ENCODE measurements at regions not wholly inside any gene's neighbourhood (a gene's known extent, or its start where the extent isn't known, plus 50 kb on each side); places are given as distances from the start of the nearest gene placed in this dataset.

- H3K36me3 ChIP-seq (replicated peaks; ENCODE audit: insufficient read depth, low read length) = no peaks in the 10 kb centered on the region
- no peaks in the 10 kb centered on the region for H3F3A ChIP-seq (ENCODE audit: insufficient read depth, low read length)
- H3K4me1 ChIP-seq (ENCODE audit: low read length) = no peaks in the 10 kb centered on the region
- no peak overlapping the region for H3K9ac ChIP-seq (ENCODE audit: low read length)
- H3K27me3 ChIP-seq (replicated peaks; ENCODE audit: insufficient read depth, low read length) = no peaks in the 10 kb centered on the region; the same call in 1 of the 2 replicates
- no peak for DNase-seq
- TF ChIP-seq EZH2phosphoT487 (IDR thresholded peaks at IDR 0.05; ENCODE audit: low read length) (no peak), CTCF (IDR thresholded peaks at IDR 0.05; ENCODE audit: low read length) (no peak), EZH2 (optimal IDR thresholded peaks at IDR 0.05; ENCODE audit: low read depth, low read length) (no peak)
- H3K27ac ChIP-seq (ENCODE audit: low read length) = no peak overlapping the region
- no peaks in the 10 kb centered on the region for H3K9me2 ChIP-seq (replicated peaks; ENCODE audit: insufficient read depth, low read length)
- no peak overlapping the region for H3K4me3 ChIP-seq (ENCODE audit: low read length)
- no peak overlapping the region for H2AFZ ChIP-seq (ENCODE audit: low read length)
- H3K79me2 ChIP-seq (ENCODE audit: low read length) = no peaks in the 10 kb centered on the region
- H3K4me2 ChIP-seq (ENCODE audit: low read depth, low read length) = no peak overlapping the region
- H4K20me1 ChIP-seq (ENCODE audit: insufficient read depth, low read length) = no peaks in the 10 kb centered on the region
- no peaks in the 10 kb centered on the region for H3K9me3 ChIP-seq (replicated peaks; ENCODE audit: insufficient read depth, low read length)
These were observed 103.3 kb downstream of the TMEM114 start for GRCh38 chr16:8486985-8487384.

- no peak for TF ChIP-seq EZH2phosphoT487 (IDR thresholded peaks at IDR 0.05; ENCODE audit: low read length)
- TF ChIP-seq EZH2 (optimal IDR thresholded peaks at IDR 0.05; ENCODE audit: low read depth, low read length) = no peak
- Histone ChIP-seq H3K4me2 (ENCODE audit: low read depth, low read length) (no peak overlapping the region), H3K9me3 (replicated peaks; ENCODE audit: insufficient read depth, low read length) (no peaks in the 10 kb centered on the region), H3K9me2 (replicated peaks; ENCODE audit: insufficient read depth, low read length) (no peaks in the 10 kb centered on the region), H3K9ac (ENCODE audit: low read length) (no peak overlapping the region), H3K4me3 (ENCODE audit: low read length) (no peak overlapping the region), H3K79me2 (ENCODE audit: low read length) (no peaks in the 10 kb centered on the region), H4K20me1 (ENCODE audit: insufficient read depth, low read length) (no peaks in the 10 kb centered on the region), H3K36me3 (replicated peaks; ENCODE audit: insufficient read depth, low read length) (no peaks in the 10 kb centered on the region), H3F3A (ENCODE audit: insufficient read depth, low read length) (no peaks in the 10 kb centered on the region), H2AFZ (ENCODE audit: low read length) (no peak overlapping the region), H3K27me3 (replicated peaks; ENCODE audit: insufficient read depth, low read length) (no peaks in the 10 kb centered on the region; the same call in 1 of the 2 replicates), H3K27ac (ENCODE audit: low read length) (no peak overlapping the region), H3K4me1 (ENCODE audit: low read length) (no peaks in the 10 kb centered on the region)
- DNase-seq = no peak
These were observed 106.9 kb downstream of the TMEM114 start for GRCh38 chr16:8483396-8483795.

GRCh38 chr16:8481810-8482209, 108.5 kb downstream of the TMEM114 start:
- H2AFZ ChIP-seq (ENCODE audit: low read length) = no peak overlapping the region
- H3K9me3 ChIP-seq (replicated peaks; ENCODE audit: insufficient read depth, low read length) = no peaks in the 10 kb centered on the region
- H3K4me1 ChIP-seq (ENCODE audit: low read length) = no peaks in the 10 kb centered on the region
- H3K79me2 ChIP-seq (ENCODE audit: low read length) = no peaks in the 10 kb centered on the region
- H3K4me2 ChIP-seq (ENCODE audit: low read depth, low read length) = no peak overlapping the region
- no peak overlapping the region for H3K27ac ChIP-seq (ENCODE audit: low read length)
- no peaks in the 10 kb centered on the region for H3K27me3 ChIP-seq (replicated peaks; ENCODE audit: insufficient read depth, low read length)
- TF ChIP-seq EZH2phosphoT487 (IDR thresholded peaks at IDR 0.05; ENCODE audit: low read length) (no peak), CTCF (IDR thresholded peaks at IDR 0.05; ENCODE audit: low read length) (no peak), EZH2 (optimal IDR thresholded peaks at IDR 0.05; ENCODE audit: low read depth, low read length) (no peak)
- DNase-seq = no peak
- H3K9me2 ChIP-seq (replicated peaks; ENCODE audit: insufficient read depth, low read length) = no peaks in the 10 kb centered on the region
- no peaks in the 10 kb centered on the region for H3K36me3 ChIP-seq (replicated peaks; ENCODE audit: insufficient read depth, low read length)
- H3K4me3 ChIP-seq (ENCODE audit: low read length) = no peak overlapping the region
- no peak overlapping the region for H3K9ac ChIP-seq (ENCODE audit: low read length)
- H4K20me1 ChIP-seq (ENCODE audit: insufficient read depth, low read length) = no peaks in the 10 kb centered on the region
- no peaks in the 10 kb centered on the region for H3F3A ChIP-seq (ENCODE audit: insufficient read depth, low read length)

GRCh38 chr16:8476824-8477223, 113.5 kb downstream of the TMEM114 start:
- no peaks in the 10 kb centered on the region for H3K4me1 ChIP-seq (ENCODE audit: low read length)
- no peaks in the 10 kb centered on the region for H3K9me3 ChIP-seq (replicated peaks; ENCODE audit: insufficient read depth, low read length)
- no peaks in the 10 kb centered on the region for H3K27me3 ChIP-seq (replicated peaks; ENCODE audit: insufficient read depth, low read length)
- H3K9me2 ChIP-seq (replicated peaks; ENCODE audit: insufficient read depth, low read length) = no peaks in the 10 kb centered on the region
- H2AFZ ChIP-seq (ENCODE audit: low read length) = no peak overlapping the region
- H3F3A ChIP-seq (ENCODE audit: insufficient read depth, low read length) = no peaks in the 10 kb centered on the region
- H3K36me3 ChIP-seq (replicated peaks; ENCODE audit: insufficient read depth, low read length) = no peaks in the 10 kb centered on the region
- no peaks in the 10 kb centered on the region for H4K20me1 ChIP-seq (ENCODE audit: insufficient read depth, low read length)
- H3K79me2 ChIP-seq (ENCODE audit: low read length) = no peaks in the 10 kb centered on the region
- H3K4me3 ChIP-seq (ENCODE audit: low read length) = no peak overlapping the region
- DNase-seq = no peak
- H3K27ac ChIP-seq (ENCODE audit: low read length) = no peak overlapping the region
- no peak overlapping the region for H3K4me2 ChIP-seq (ENCODE audit: low read depth, low read length)
- TF ChIP-seq EZH2phosphoT487 (IDR thresholded peaks at IDR 0.05; ENCODE audit: low read length) (no peak), EZH2 (optimal IDR thresholded peaks at IDR 0.05; ENCODE audit: low read depth, low read length) (no peak), CTCF (IDR thresholded peaks at IDR 0.05; ENCODE audit: low read length) (no peak)
- H3K9ac ChIP-seq (ENCODE audit: low read length) = no peak overlapping the region

Measured in MM.1S (cell line).